Endodermal cell (in vitro differentiated cells): ENCODE measurements at regions not wholly inside any gene's neighbourhood (a gene's known extent, or its start where the extent isn't known, plus 50 kb on each side); places are given as distances from the start of the nearest gene placed in this dataset.
"Not testable (repeated sequence)": the region's sequence is repeated elsewhere in the genome, so short reads cannot be mapped to it uniquely, and the experiment has no call there.

Experiments used
- DNase-seq: peaks from one replicate; pipeline ENCODE4 v3.0.0-alpha.2; 2017
- H3K27ac ChIP-seq: 2 replicates; pipeline ENCODE4 v1.5.1; 2013; ENCODE audit warnings: mild to moderate bottlenecking, low read depth, low read length, moderate library complexity
- H3K27me3 ChIP-seq: 2 replicates; pipeline ENCODE4 v1.6.1; 2013; ENCODE audit warnings: mild to moderate bottlenecking, low read length, moderate library complexity; ENCODE audit not compliant: insufficient read depth, control insufficient read depth, poor library complexity, severe bottlenecking
- H3K36me3 ChIP-seq: 2 replicates; pipeline ENCODE4 v1.7.0; 2013; ENCODE audit warnings: mild to moderate bottlenecking, low read length, moderate library complexity; ENCODE audit not compliant: control insufficient read depth, insufficient read depth
- H3K4me1 ChIP-seq: one replicate; pipeline ENCODE4 v1.7.0; 2013; ENCODE audit warnings: low read length; ENCODE audit not compliant: control insufficient read depth, insufficient read depth
- H3K4me3 ChIP-seq: 2 replicates; pipeline ENCODE4 v1.5.1; 2013; ENCODE audit warnings: mild to moderate bottlenecking, low read length, moderate library complexity
- H3K9ac ChIP-seq: 2 replicates; pipeline ENCODE4 v1.6.1; 2013; ENCODE audit warnings: mild to moderate bottlenecking, low read length, moderate library complexity; ENCODE audit not compliant: poor library complexity, severe bottlenecking; ENCODE audit errors: extremely low read depth
- H3K9me3 ChIP-seq: 2 replicates; pipeline ENCODE4 v1.6.1; 2013; ENCODE audit warnings: mild to moderate bottlenecking, low read length, moderate library complexity; ENCODE audit not compliant: control insufficient read depth
- H3K27ac Mint-ChIP-seq: 2 replicates; pipeline ENCODE4 v1.8.0; 2020; ENCODE audit warnings: mixed read lengths
- H3K27me3 Mint-ChIP-seq: 2 replicates; pipeline ENCODE4 v1.8.0; 2021; ENCODE audit warnings: mild to moderate bottlenecking, mixed read lengths; ENCODE audit not compliant: insufficient read depth
- H3K36me3 Mint-ChIP-seq: 2 replicates; pipeline ENCODE4 v1.8.0; 2020; ENCODE audit warnings: low read depth, mixed read lengths
- H3K4me1 Mint-ChIP-seq: 2 replicates; pipeline ENCODE4 v1.8.0; 2020; ENCODE audit warnings: mixed read lengths
- H3K4me3 Mint-ChIP-seq: 2 replicates; pipeline ENCODE4 v1.8.0; 2020; ENCODE audit warnings: mild to moderate bottlenecking, moderate library complexity, mixed read lengths
- H3K9me3 Mint-ChIP-seq: 2 replicates; pipeline ENCODE4 v1.8.0; 2020; ENCODE audit warnings: mild to moderate bottlenecking, mixed read lengths
- CTCF ChIP-seq: fragments of 200-600 bp; sonication (generic); conservative IDR thresholded peaks from 2 replicates; pipeline ENCODE4 v1.5.0; 2021; ENCODE audit warnings: antibody characterized with exemption, mild to moderate bottlenecking
- WGBS, 2 experiments: methylation state at CpG; one replicate each; pipeline versions ENCODE4 v1.1.5 to v1.1.7; 2013; ENCODE audit warnings: missing lambda C conversion rate in 2 of 2, mixed read lengths in 1 of 2; ENCODE audit not compliant: insufficient coverage in 1 of 2, insufficient read length in 1 of 2; 5-methylcytosine and 5-hydroxymethylcytosine counted together

GRCh38 chr10:9339716-9340115, 1285.2 kb downstream of the GATA3 start:
- Mint-ChIP-seq H3K4me3 (no peak overlapping the region), H3K27ac (peak overlapping the region; percentile 24), H3K4me1 (peaks cover 25% of the 10 kb centered on the region), H3K36me3 (no peaks in the 10 kb centered on the region), H3K9me3 (peaks cover 8% of the 10 kb centered on the region), H3K27me3 (no peaks in the 10 kb centered on the region)
- TF ChIP-seq CTCF: no peak
- Histone ChIP-seq H3K27me3 (no peaks in the 10 kb centered on the region), H3K4me3 (no peak overlapping the region), H3K9ac (no peak overlapping the region), H3K9me3 (no peaks in the 10 kb centered on the region), H3K4me1 (no peaks in the 10 kb centered on the region), H3K36me3 (no peaks in the 10 kb centered on the region), H3K27ac (no peak overlapping the region)
- WGBS, 2 experiments: 33% methylated on average over 1 of the region's 1 CpG; no CpG with 5 or more reads in 1 of the 2 experiments
- no peak for DNase-seq

GRCh38 chr10:9342885-9343570, 1288.5 kb downstream of the GATA3 start:
- Histone ChIP-seq H3K9me3 (peaks cover 18% of the 10 kb centered on the region), H3K4me3 (no peak overlapping the region), H3K27me3 (no peaks in the 10 kb centered on the region), H3K27ac (no peak overlapping the region), H3K9ac (no peak overlapping the region), H3K4me1 (no peaks in the 10 kb centered on the region), H3K36me3 (no peaks in the 10 kb centered on the region)
- no peak overlapping the region for H3K27ac Mint-ChIP-seq
- H3K9me3 Mint-ChIP-seq: peaks cover 16% of the 10 kb centered on the region
- no peaks in the 10 kb centered on the region for H3K36me3 Mint-ChIP-seq
- no peaks in the 10 kb centered on the region for H3K27me3 Mint-ChIP-seq
- TF ChIP-seq CTCF: peak; percentile 95
- no peak overlapping the region for H3K4me3 Mint-ChIP-seq
- H3K4me1 Mint-ChIP-seq: peaks cover 25% of the 10 kb centered on the region
- no peak for DNase-seq
- WGBS, 2 experiments: 38 to 91% methylated on average over 1 to 3 of the region's 5 CpGs

- H3K9ac ChIP-seq, H3K27ac Mint-ChIP-seq, H3K4me3 Mint-ChIP-seq, H3K27me3 ChIP-seq, H3K36me3 ChIP-seq, H3K4me1 ChIP-seq, H3K4me3 ChIP-seq, DNase-seq, H3K36me3 Mint-ChIP-seq, H3K27me3 Mint-ChIP-seq, H3K27ac ChIP-seq: not testable (repeated sequence)
- WGBS, 2 experiments: 93% methylated on average over 2 of the region's 3 CpGs; no CpG with 5 or more reads in 1 of the 2 experiments
- H3K9me3 ChIP-seq: peaks cover 18% of the 10 kb centered on the region
- Mint-ChIP-seq H3K4me1 (peaks cover 21% of the 10 kb centered on the region), H3K9me3 (peaks cover 16% of the 10 kb centered on the region)
Measured at GRCh38 chr10:9347933-9348332, 1293.4 kb downstream of the GATA3 start.

- H3K27me3 Mint-ChIP-seq: no peaks in the 10 kb centered on the region
- H3K27ac Mint-ChIP-seq: no peak overlapping the region
- Histone ChIP-seq H3K9ac (no peak overlapping the region), H3K36me3 (no peaks in the 10 kb centered on the region), H3K27ac (no peak overlapping the region), H3K4me3 (no peak overlapping the region), H3K9me3 (no peaks in the 10 kb centered on the region), H3K27me3 (no peaks in the 10 kb centered on the region), H3K4me1 (no peaks in the 10 kb centered on the region)
- 96 to 100% methylated on average over 3 to 4 of the region's 4 CpGs for WGBS, 2 experiments
- no peak for TF ChIP-seq CTCF
- H3K9me3 Mint-ChIP-seq: no peaks in the 10 kb centered on the region
- no peak overlapping the region for H3K4me3 Mint-ChIP-seq
- H3K36me3 Mint-ChIP-seq: no peaks in the 10 kb centered on the region
- no peak for DNase-seq
- H3K4me1 Mint-ChIP-seq: no peaks in the 10 kb centered on the region
Measured at GRCh38 chr10:9357471-9357870, 1303.0 kb downstream of the GATA3 start.
